ENCODE measurements at regions not wholly inside any gene's neighbourhood (a gene's known extent, or its start where the extent isn't known, plus 50 kb on each side); places are given as distances from the start of the nearest gene placed in this dataset.

DNA sequence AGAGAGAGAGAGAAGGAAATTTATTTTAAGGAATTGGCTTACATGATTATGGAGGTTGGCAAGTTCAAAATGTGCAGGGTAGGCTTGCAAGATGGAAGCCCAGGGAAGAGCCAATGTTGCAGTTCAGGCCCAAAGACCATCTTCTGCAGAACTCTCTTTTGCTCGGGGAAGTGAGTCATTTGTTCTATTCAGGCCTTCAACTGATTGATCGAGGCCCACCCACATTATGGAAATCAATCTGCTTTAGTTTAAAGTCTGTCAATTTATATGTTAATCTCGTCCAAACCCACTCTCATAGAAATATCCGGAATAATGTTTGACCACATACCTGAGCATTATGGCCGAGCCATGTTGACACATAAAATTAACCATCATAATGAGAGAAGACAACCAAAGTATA is 113.3 kb upstream of the CXCL12 start:
- no peak overlapping the region for H3K27ac Mint-ChIP-seq
- ChIA-PET POLR2A (no interaction called here), CTCF (no interaction called here)
- intact Hi-C loops (cut with micrococcal nuclease): no loop called here
- DNase-seq: no peak
- Histone ChIP-seq H3K79me2 (ENCODE audit: control insufficient read depth, insufficient read depth, low read length) (no peaks in the 10 kb centered on the region), H3K4me2 (replicated peaks; ENCODE audit: low read depth, low read length, poor library complexity, severe bottlenecking) (no peak overlapping the region), H4K20me1 (ENCODE audit: control insufficient read depth, insufficient read depth, low read length, poor library complexity, severe bottlenecking) (no peaks in the 10 kb centered on the region), H2AFZ (ENCODE audit: insufficient read depth, low read depth, low read length, poor library complexity, severe bottlenecking) (no peak overlapping the region), H3K4me3 (ENCODE audit: control extremely low read depth in 1 of 5, extremely low read depth in 1 of 5, insufficient read depth in 1 of 5, low read depth in 2 of 5, low read length in 4 of 5) (no peak overlapping the region), H3K27me3 (replicated peaks in 1 of 4; ENCODE audit: control extremely low read depth in 1 of 4, control insufficient read depth in 3 of 4, insufficient read depth in 4 of 4, low read length in 3 of 4) (no peaks in the 10 kb centered on the region), H3K4me1 (ENCODE audit: control insufficient read depth in 2 of 2, insufficient read depth in 2 of 2, low read length in 2 of 2) (no peaks in the 10 kb centered on the region), H3K9ac (ENCODE audit: low read length) (no peak overlapping the region), H3K36me3 (replicated peaks in 1 of 2; ENCODE audit: control extremely low read depth in 1 of 2, control insufficient read depth in 1 of 2, extremely low read depth in 1 of 2, insufficient read depth in 2 of 2, low read length in 1 of 2) (no peaks in the 10 kb centered on the region), H3K27ac (ENCODE audit: low read length in 2 of 2) (no peak overlapping the region), H3K9me3 (ENCODE audit: control extremely low read depth in 1 of 3, control insufficient read depth in 2 of 3, insufficient read depth in 1 of 3, low read length in 2 of 3) (peaks cover 0 to 4% (median 0%) of the 10 kb centered on the region in 3 donors)
- peaks cover 2% of the 10 kb centered on the region for H3K9me3 Mint-ChIP-seq (ENCODE audit: insufficient read depth)
- no peak for TF ChIP-seq EZH2 (IDR thresholded peaks at IDR 0.05; ENCODE audit: borderline replicate concordance, insufficient read depth, low read depth, low read length, poor library complexity, severe bottlenecking)
- TF ChIP-seq, protein P1, sequence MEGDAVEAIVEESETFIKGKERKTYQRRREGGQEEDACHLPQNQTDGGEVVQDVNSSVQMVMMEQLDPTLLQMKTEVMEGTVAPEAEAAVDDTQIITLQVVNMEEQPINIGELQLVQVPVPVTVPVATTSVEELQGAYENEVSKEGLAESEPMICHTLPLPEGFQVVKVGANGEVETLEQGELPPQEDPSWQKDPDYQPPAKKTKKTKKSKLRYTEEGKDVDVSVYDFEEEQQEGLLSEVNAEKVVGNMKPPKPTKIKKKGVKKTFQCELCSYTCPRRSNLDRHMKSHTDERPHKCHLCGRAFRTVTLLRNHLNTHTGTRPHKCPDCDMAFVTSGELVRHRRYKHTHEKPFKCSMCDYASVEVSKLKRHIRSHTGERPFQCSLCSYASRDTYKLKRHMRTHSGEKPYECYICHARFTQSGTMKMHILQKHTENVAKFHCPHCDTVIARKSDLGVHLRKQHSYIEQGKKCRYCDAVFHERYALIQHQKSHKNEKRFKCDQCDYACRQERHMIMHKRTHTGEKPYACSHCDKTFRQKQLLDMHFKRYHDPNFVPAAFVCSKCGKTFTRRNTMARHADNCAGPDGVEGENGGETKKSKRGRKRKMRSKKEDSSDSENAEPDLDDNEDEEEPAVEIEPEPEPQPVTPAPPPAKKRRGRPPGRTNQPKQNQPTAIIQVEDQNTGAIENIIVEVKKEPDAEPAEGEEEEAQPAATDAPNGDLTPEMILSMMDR (IDR thresholded peaks at IDR 0.05): no peak
- ATAC-seq (ENCODE audit: low read depth): no peak
- H3K4me3 Mint-ChIP-seq: no peak overlapping the region
- 33% methylated on average over 1 of the region's 5 CpGs for WGBS (ENCODE audit: insufficient coverage)
- H3K27me3 Mint-ChIP-seq: no peaks in the 10 kb centered on the region
- no peaks in the 10 kb centered on the region for H3K4me1 Mint-ChIP-seq

DNA sequence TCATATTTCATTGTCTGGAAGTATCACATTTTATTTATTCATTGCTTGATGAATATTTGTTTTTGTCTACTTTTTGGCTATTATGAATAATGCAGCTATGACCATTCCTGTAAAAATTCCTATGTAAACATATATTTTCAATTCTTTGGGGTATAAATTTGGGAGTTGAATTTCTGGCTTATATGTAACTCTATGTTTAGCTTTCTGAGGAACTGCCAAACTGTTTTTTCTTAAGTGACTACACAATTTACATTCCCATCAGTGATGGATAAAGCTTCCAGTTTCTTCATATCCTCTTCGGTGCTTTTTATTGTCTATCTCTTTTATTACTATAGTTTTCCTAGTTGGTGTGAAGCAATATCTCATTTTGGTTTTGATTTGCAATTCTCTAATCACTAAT is 115.6 kb upstream of the CXCL12 start:
- Mint-ChIP-seq H3K4me1 (no peaks in the 10 kb centered on the region), H3K9me3 (ENCODE audit: insufficient read depth) (peaks cover 2% of the 10 kb centered on the region), H3K4me3 (no peak overlapping the region), H3K27me3 (no peaks in the 10 kb centered on the region), H3K27ac (no peak overlapping the region)
- TF ChIP-seq, protein P1 (IDR thresholded peaks at IDR 0.05): no peak
- TF ChIP-seq EZH2 (IDR thresholded peaks at IDR 0.05; ENCODE audit: borderline replicate concordance, insufficient read depth, low read depth, low read length, poor library complexity, severe bottlenecking): no peak
- WGBS (ENCODE audit: insufficient coverage): no CpG with 5 or more reads among the region's 1 CpG
- Histone ChIP-seq H4K20me1 (ENCODE audit: control insufficient read depth, insufficient read depth, low read length, poor library complexity, severe bottlenecking) (no peaks in the 10 kb centered on the region), H3K4me3 (ENCODE audit: control extremely low read depth in 1 of 5, extremely low read depth in 1 of 5, insufficient read depth in 1 of 5, low read depth in 2 of 5, low read length in 4 of 5) (no peak overlapping the region), H3K9ac (ENCODE audit: low read length) (no peak overlapping the region), H3K9me3 (ENCODE audit: control extremely low read depth in 1 of 3, control insufficient read depth in 2 of 3, insufficient read depth in 1 of 3, low read length in 2 of 3) (peaks cover 0 to 4% (median 0%) of the 10 kb centered on the region in 3 donors), H3K27me3 (replicated peaks in 1 of 4; ENCODE audit: control extremely low read depth in 1 of 4, control insufficient read depth in 3 of 4, insufficient read depth in 4 of 4, low read length in 3 of 4) (no peaks in the 10 kb centered on the region), H3K79me2 (ENCODE audit: control insufficient read depth, insufficient read depth, low read length) (no peaks in the 10 kb centered on the region), H3K36me3 (replicated peaks in 1 of 2; ENCODE audit: control extremely low read depth in 1 of 2, control insufficient read depth in 1 of 2, extremely low read depth in 1 of 2, insufficient read depth in 2 of 2, low read length in 1 of 2) (no peaks in the 10 kb centered on the region), H2AFZ (ENCODE audit: insufficient read depth, low read depth, low read length, poor library complexity, severe bottlenecking) (no peak overlapping the region), H3K4me2 (replicated peaks; ENCODE audit: low read depth, low read length, poor library complexity, severe bottlenecking) (no peak overlapping the region), H3K27ac (ENCODE audit: low read length in 2 of 2) (no peak overlapping the region), H3K4me1 (ENCODE audit: control insufficient read depth in 2 of 2, insufficient read depth in 2 of 2, low read length in 2 of 2) (no peaks in the 10 kb centered on the region)
- ChIA-PET POLR2A (no interaction called here), CTCF (no interaction called here)
- intact Hi-C loops (cut with micrococcal nuclease): no loop called here
- no peak for DNase-seq
- ATAC-seq (ENCODE audit: low read depth): no peak

Data from B cell (primary cell).